Ishikawa (cell line): ENCODE measurements at regions not wholly inside any gene's neighbourhood (a gene's known extent, or its start where the extent isn't known, plus 50 kb on each side); places are given as distances from the start of the nearest gene placed in this dataset.

ENCODE experiments used
- CEBPB ChIP-seq: IDR thresholded peaks from 2 replicates; pipeline ENCODE4 v1.6.1; 2012
- CREB1 ChIP-seq: IDR thresholded peaks from 2 replicates; pipeline ENCODE4 v1.6.1; 2012; ENCODE audit warnings: low read depth
- EGR1 ChIP-seq: IDR thresholded peaks from 2 replicates; pipeline ENCODE4 v1.6.1; 2012
- EP300 ChIP-seq: IDR thresholded peaks from 2 replicates; pipeline ENCODE4 v1.6.1; 2012; ENCODE audit warnings: borderline replicate concordance
- FOXM1 ChIP-seq: IDR thresholded peaks from 2 replicates; pipeline ENCODE4 v1.6.1; 2012; ENCODE audit warnings: low read depth, borderline replicate concordance
- NFIC ChIP-seq: IDR thresholded peaks from 2 replicates; pipeline ENCODE4 v1.6.1; 2012
- RAD21 ChIP-seq: IDR thresholded peaks from 2 replicates; pipeline ENCODE4 v1.6.1; 2012; ENCODE audit warnings: low read depth
- TAF1 ChIP-seq: IDR thresholded peaks from 2 replicates; pipeline ENCODE4 v1.6.1; 2012; ENCODE audit warnings: low read depth, mild to moderate bottlenecking
- TCF12 ChIP-seq: IDR thresholded peaks from 2 replicates; pipeline ENCODE4 v1.6.1; 2012; ENCODE audit warnings: low read depth
- TEAD4 ChIP-seq: IDR thresholded peaks from 2 replicates; pipeline ENCODE4 v1.6.1; 2012
- YY1 ChIP-seq: IDR thresholded peaks from 2 replicates; pipeline ENCODE4 v1.6.1; 2012; ENCODE audit warnings: low read depth
- ZBTB7A ChIP-seq: IDR thresholded peaks from 2 replicates; pipeline ENCODE4 v1.6.1; 2012; ENCODE audit warnings: low read depth
- TF ChIP-seq, protein P1 (sequence below): IDR thresholded peaks from 2 replicates; pipeline ENCODE4 v1.6.1; 2012; ENCODE audit warnings: low read depth, mild to moderate bottlenecking
- TF ChIP-seq, protein P2 (sequence below): IDR thresholded peaks from 2 replicates; pipeline ENCODE4 v1.6.1; 2012
- TF ChIP-seq, protein P3 (sequence below): IDR thresholded peaks from 2 replicates; pipeline ENCODE4 v1.6.1; 2012

DNA sequence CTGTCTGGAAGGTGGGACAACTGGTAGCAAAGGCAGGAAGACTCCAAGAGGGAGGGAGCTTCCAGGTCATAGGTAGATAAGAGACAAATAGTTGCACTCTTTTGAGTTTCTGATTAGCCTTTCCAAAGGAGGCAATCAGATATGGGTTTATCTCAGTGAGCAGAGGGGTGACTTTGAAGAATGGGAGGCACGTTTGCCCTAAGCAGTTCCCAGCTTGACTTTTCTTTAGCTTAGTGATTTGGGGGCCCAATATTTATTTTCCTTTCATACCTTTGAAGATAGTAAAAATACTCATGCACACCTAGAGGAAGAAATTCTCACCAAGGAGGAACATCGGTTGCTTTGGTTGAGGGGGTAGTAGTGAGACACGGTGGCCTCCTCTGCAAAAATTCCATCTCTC lies 212.1 kb upstream of the SVIL start:
- TF ChIP-seq, protein P1, sequence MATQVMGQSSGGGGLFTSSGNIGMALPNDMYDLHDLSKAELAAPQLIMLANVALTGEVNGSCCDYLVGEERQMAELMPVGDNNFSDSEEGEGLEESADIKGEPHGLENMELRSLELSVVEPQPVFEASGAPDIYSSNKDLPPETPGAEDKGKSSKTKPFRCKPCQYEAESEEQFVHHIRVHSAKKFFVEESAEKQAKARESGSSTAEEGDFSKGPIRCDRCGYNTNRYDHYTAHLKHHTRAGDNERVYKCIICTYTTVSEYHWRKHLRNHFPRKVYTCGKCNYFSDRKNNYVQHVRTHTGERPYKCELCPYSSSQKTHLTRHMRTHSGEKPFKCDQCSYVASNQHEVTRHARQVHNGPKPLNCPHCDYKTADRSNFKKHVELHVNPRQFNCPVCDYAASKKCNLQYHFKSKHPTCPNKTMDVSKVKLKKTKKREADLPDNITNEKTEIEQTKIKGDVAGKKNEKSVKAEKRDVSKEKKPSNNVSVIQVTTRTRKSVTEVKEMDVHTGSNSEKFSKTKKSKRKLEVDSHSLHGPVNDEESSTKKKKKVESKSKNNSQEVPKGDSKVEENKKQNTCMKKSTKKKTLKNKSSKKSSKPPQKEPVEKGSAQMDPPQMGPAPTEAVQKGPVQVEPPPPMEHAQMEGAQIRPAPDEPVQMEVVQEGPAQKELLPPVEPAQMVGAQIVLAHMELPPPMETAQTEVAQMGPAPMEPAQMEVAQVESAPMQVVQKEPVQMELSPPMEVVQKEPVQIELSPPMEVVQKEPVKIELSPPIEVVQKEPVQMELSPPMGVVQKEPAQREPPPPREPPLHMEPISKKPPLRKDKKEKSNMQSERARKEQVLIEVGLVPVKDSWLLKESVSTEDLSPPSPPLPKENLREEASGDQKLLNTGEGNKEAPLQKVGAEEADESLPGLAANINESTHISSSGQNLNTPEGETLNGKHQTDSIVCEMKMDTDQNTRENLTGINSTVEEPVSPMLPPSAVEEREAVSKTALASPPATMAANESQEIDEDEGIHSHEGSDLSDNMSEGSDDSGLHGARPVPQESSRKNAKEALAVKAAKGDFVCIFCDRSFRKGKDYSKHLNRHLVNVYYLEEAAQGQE, result no peak
- TF ChIP-seq CREB1 (no peak), TEAD4 (no peak)
- TF ChIP-seq, protein P2, sequence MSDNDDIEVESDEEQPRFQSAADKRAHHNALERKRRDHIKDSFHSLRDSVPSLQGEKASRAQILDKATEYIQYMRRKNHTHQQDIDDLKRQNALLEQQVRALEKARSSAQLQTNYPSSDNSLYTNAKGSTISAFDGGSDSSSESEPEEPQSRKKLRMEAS, result no peak

DNA sequence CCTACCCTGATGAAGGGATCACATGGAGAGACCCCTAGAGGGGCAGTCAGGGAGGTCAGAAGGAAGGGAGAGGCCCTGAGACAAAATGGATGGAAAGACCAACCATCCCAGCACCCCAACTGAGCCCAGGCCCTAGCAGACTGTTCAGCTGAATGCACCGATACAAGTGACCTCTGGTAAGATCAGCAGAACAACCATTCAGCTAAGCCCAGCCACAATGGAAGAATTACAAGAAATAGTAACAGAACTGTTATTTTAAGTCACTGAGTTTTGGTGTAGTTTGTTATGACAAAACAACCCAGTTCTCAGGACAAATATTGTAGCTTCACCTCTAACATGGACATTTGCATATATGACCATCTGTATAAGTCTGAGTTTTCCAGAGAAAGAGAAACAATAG lies 210.4 kb upstream of the SVIL start:
- TF ChIP-seq RAD21, result no peak
- no peak for TF ChIP-seq EP300
- no peak for TF ChIP-seq TEAD4
- TF ChIP-seq CEBPB, result no peak
- no peak for TF ChIP-seq CREB1
- TF ChIP-seq ZBTB7A, result no peak
- TF ChIP-seq, protein P3, sequence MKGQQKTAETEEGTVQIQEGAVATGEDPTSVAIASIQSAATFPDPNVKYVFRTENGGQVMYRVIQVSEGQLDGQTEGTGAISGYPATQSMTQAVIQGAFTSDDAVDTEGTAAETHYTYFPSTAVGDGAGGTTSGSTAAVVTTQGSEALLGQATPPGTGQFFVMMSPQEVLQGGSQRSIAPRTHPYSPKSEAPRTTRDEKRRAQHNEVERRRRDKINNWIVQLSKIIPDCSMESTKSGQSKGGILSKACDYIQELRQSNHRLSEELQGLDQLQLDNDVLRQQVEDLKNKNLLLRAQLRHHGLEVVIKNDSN, result no peak
- TF ChIP-seq, protein P2, result no peak

DNA sequence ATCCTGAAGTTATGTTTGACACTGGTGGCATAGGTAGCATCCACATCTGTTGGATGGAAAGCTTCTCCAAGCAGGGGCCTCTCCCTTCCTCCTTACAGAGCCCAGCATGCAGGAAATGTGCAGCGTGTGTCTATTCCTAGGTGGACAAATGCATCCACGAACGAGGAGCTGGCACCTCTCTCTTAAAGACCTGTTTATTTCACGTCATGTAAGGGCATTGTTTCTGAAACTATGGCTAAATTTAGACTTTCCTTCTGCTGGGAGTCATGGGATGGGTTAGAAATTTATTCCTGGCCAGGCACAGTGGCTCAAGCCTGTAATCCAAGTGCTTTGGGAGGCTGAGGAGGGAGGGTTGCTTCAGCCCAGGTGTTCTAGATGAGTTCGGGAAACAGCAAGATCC lies 208.4 kb upstream of the SVIL start:
- no peak for TF ChIP-seq TAF1
- no peak for TF ChIP-seq CREB1

DNA sequence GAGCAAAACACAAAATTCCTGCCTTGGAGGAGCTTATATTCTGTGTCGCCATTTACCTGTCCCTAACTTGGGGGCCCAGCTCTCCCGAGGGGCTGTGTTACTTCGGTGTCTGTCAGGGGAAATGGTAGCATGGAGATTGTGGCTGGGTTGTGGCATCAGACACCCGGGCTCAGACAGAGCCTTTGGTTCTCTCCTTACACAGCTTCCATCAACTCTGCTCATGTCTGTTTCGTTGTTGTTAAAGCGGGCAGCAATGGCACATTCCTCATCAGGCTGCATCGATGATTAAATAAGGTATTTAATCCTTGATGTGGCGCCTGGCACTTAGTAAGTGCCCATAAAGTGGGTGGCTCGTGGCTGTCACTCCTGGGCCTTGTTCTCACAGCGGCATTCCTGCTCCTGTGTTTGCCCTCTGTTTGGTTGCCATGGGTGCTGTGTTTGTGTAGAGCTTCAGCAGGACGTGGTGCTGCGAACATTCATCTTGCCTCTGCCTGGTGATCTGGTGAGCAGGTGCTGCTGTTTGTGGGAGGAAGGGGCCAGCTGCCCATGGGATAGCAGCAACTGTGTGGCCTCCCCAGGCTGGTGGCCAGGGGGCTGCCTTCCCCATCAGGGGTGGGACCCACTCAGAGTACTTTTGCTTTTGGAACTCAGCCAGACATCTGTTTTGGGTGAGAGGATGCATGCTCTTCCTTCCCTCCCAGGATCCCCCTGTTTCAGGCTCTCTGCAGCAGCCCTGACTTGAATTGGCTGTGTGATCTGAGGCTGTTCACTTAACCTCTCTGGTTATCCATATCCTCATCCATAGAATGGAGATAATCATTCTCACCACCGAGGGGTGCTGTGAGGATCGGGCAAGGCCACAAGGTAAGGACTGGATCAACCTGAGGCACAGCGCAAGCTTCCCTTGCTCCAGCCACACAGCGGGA lies 207.2 kb upstream of the SVIL start:
- no peak for TF ChIP-seq ZBTB7A
- TF ChIP-seq EP300, result no peak
- TF ChIP-seq TAF1, result no peak
- no peak for TF ChIP-seq CEBPB
- TF ChIP-seq, protein P1, result no peak
- TF ChIP-seq FOXM1, result no peak
- no peak for TF ChIP-seq YY1
- no peak for TF ChIP-seq TCF12
- no peak for TF ChIP-seq CREB1

DNA sequence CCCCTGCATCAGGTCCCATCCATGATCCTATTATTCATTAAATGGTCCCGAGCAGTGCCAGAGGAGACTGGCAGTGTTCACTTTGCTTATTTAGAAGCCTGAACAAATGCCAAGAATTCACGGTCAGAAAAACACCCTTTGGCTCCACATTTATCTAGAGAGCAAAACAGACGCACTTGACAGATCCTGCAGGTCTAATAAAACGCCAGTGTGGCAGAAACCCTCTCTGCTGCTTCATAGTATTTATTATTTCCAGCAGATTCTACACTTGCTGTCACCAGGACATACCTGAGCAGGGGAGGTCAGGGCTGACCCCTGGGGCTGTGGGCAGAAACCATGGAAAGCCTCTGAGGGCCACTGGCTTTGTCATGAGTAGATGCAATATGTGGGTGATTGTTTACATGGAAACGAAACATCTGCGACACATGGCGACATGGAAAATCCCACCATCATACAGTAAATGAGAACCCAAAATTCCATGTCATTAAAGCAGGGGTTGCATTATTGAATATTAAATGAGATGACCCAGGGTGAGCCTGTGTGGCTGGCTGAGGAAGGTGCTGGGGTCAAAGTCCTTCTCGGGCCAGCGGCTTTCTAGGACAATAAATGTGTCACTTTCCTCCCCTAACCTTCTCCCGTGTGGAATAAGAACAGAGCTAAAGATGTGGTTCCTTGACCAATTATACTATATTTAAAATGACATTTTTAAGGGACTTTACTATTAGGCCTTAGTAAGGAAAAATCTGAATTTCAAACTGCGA lies 205.9 kb upstream of the SVIL start:
- no peak for TF ChIP-seq YY1
- TF ChIP-seq EGR1, result no peak
- no peak for TF ChIP-seq EP300
- no peak for TF ChIP-seq ZBTB7A
- no peak for TF ChIP-seq CREB1
- no peak for TF ChIP-seq NFIC
- no peak for TF ChIP-seq CEBPB
- TF ChIP-seq TCF12, result no peak
- TF ChIP-seq, protein P1, result no peak
- TF ChIP-seq TEAD4, result no peak
